H1 (cell line): ENCODE measurements at regions not wholly inside any gene's neighbourhood (a gene's known extent, or its start where the extent isn't known, plus 50 kb on each side); places are given as distances from the start of the nearest gene placed in this dataset.

Source experiments
- CTCF ChIA-PET: fragments of 300-600 bp; sonication (Branson Sonifier 250); formaldehyde crosslinking; loops from one replicate; lab custom pipeline; 2021; ENCODE audit not compliant: partially characterized antibody; lab: Charles Lee
- POLR2A ChIA-PET: fragments of 300-600 bp; sonication (Branson Sonifier 250); formaldehyde crosslinking; loops from one replicate; lab custom pipeline; 2021; ENCODE audit warnings: inconsistent platforms; ENCODE audit not compliant: partially characterized antibody; lab: Charles Lee
- DNase-seq, 2 experiments: peaks; one replicate each; pipeline versions ENCODE4 v3.0.0 to v3.0.0-alpha.2; 2010 to 2022; ENCODE audit warnings: low spot score in 2 of 2, low read depth in 1 of 2, mixed read lengths in 1 of 2
- FAIRE-seq: peaks from 2 replicates; lab custom pipeline; 2011; peaks lifted over from hg19 to GRCh38; lab: Jason Lieb, UNC
- H2AFZ ChIP-seq: 2 replicates; pipeline ENCODE4 v1.8.1; 2012; ENCODE audit warnings: low read length, inconsistent platforms
- H2AK5ac ChIP-seq: 2 replicates; pipeline ENCODE4 v1.6.1; 2013; ENCODE audit warnings: low read depth, low read length
- H2BK120ac ChIP-seq: replicated peaks from 2 replicates; pipeline ENCODE3; 2013; ENCODE audit warnings: low read depth, low read length, inconsistent platforms
- H2BK12ac ChIP-seq: 2 replicates; pipeline ENCODE4 v1.6.1; 2013; ENCODE audit warnings: low read depth, low read length
- H2BK15ac ChIP-seq: 2 replicates; pipeline ENCODE4 v1.6.1; 2013; ENCODE audit warnings: low read length
- H2BK20ac ChIP-seq: 2 replicates; pipeline ENCODE4 v1.6.1; 2013; ENCODE audit warnings: low read length
- H2BK5ac ChIP-seq: 2 replicates; pipeline ENCODE4 v1.6.1; 2013; ENCODE audit warnings: low read depth, low read length
- H3K14ac ChIP-seq: 2 replicates; pipeline ENCODE4 v1.6.1; 2013; ENCODE audit warnings: inconsistent platforms; ENCODE audit not compliant: insufficient read length
- H3K18ac ChIP-seq: 2 replicates; pipeline ENCODE4 v1.6.1; 2013; ENCODE audit warnings: low read length; ENCODE audit errors: extremely low read depth
- H3K23ac ChIP-seq: 2 replicates; pipeline ENCODE4 v1.6.1; 2013; ENCODE audit warnings: inconsistent platforms; ENCODE audit not compliant: insufficient read length
- H3K23me2 ChIP-seq: 2 replicates; pipeline ENCODE4 v1.6.1; 2013; ENCODE audit warnings: low read depth, low read length
- H3K27ac ChIP-seq: 2 replicates; pipeline ENCODE4 v1.6.1; 2011; ENCODE audit warnings: low read depth, low read length, inconsistent platforms
- H3K27me3 ChIP-seq, 4 experiments: replicated peaks in 1 of 4; 1 replicate in 1 of 4; 2 replicates in 3 of 4; pipeline versions ENCODE4 v1.6.1 to v1.8.1; 2011 to 2013; ENCODE audit warnings: low read length in 3 of 4, mild to moderate bottlenecking in 3 of 4, inconsistent platforms in 2 of 4, mixed read lengths in 2 of 4, moderate library complexity in 1 of 4; ENCODE audit not compliant: control insufficient read depth in 3 of 4, insufficient read depth in 3 of 4; ENCODE audit errors: extremely low read depth in 1 of 4
- H3K36me3 ChIP-seq, 4 experiments: 2 replicates each; pipeline versions ENCODE4 v1.6.1 to v1.8.1; 2011 to 2013; ENCODE audit warnings: mild to moderate bottlenecking in 4 of 4, low read length in 3 of 4, moderate library complexity in 2 of 4, control low read depth in 1 of 4, inconsistent platforms in 1 of 4; ENCODE audit not compliant: insufficient read depth in 4 of 4, control insufficient read depth in 2 of 4
- H3K4ac ChIP-seq: replicated peaks from 2 replicates; pipeline ENCODE3; 2013; ENCODE audit warnings: low read length, low read depth, mixed read lengths, inconsistent platforms; ENCODE audit not compliant: insufficient read length
- H3K4me1 ChIP-seq, 4 experiments: replicated peaks in 1 of 4; 1 replicate in 1 of 4; 2 replicates in 3 of 4; pipeline versions ENCODE4 v1.6.1 to v1.8.1; 2011 to 2013; ENCODE audit warnings: low read length in 3 of 4, inconsistent platforms in 2 of 4, mixed read lengths in 1 of 4; ENCODE audit not compliant: insufficient read depth in 4 of 4, control insufficient read depth in 3 of 4
- H3K4me2 ChIP-seq, 2 experiments: 2 replicates each; pipeline versions ENCODE4 v1.6.1 to v1.8.1; 2011 to 2013; ENCODE audit warnings: low read depth in 2 of 2, low read length in 2 of 2, control low read depth in 1 of 2, inconsistent platforms in 1 of 2, mild to moderate bottlenecking in 1 of 2; ENCODE audit not compliant: insufficient read depth in 1 of 2
- H3K4me3 ChIP-seq, 4 experiments: fragments of 200-600, 300-600 bp in 1 of 4; sonication (generic), shearing (Covaris generic), sonication (Bioruptor Twin) in 1 of 4; 2 replicates each; pipeline versions ENCODE4 v1.5.1 to v1.8.1; 2011 to 2016; ENCODE audit warnings: low read length in 4 of 4, low read depth in 3 of 4, control low read depth in 2 of 4, inconsistent platforms in 2 of 4, mild to moderate bottlenecking in 2 of 4, mixed read lengths in 1 of 4, moderate library complexity in 1 of 4; ENCODE audit not compliant: insufficient read depth in 2 of 4; ENCODE audit errors: extremely low read depth in 1 of 4
- H3K56ac ChIP-seq: replicated peaks from 2 replicates; pipeline ENCODE3; 2013; ENCODE audit warnings: low read depth, mild to moderate bottlenecking, mixed read lengths, low read length, inconsistent platforms; ENCODE audit not compliant: insufficient read length
- H3K79me1 ChIP-seq: 2 replicates; pipeline ENCODE4 v1.6.1; 2013; ENCODE audit warnings: low read depth, low read length, control low read depth
- H3K79me2 ChIP-seq, 2 experiments: 2 replicates each; pipeline versions ENCODE4 v1.6.1 to v1.8.1; 2012 to 2013; ENCODE audit warnings: low read length in 2 of 2, mild to moderate bottlenecking in 2 of 2, inconsistent platforms in 1 of 2; ENCODE audit not compliant: insufficient read depth in 2 of 2, control insufficient read depth in 1 of 2
- H3K9ac ChIP-seq, 4 experiments: replicated peaks in 1 of 4; 1 replicate in 1 of 4; 2 replicates in 3 of 4; pipeline versions ENCODE4 v1.6.1 to v1.8.1; 2011 to 2013; ENCODE audit warnings: low read depth in 3 of 4, low read length in 3 of 4, control low read depth in 2 of 4, mild to moderate bottlenecking in 2 of 4, moderate library complexity in 2 of 4, inconsistent platforms in 1 of 4; ENCODE audit errors: extremely low read depth in 1 of 4
- H3K9me3 ChIP-seq, 2 experiments: 2 replicates each; pipeline versions ENCODE4 v1.6.1 to v1.8.1; 2012 to 2013; ENCODE audit warnings: mild to moderate bottlenecking in 2 of 2, moderate library complexity in 2 of 2, control low read depth in 1 of 2, inconsistent platforms in 1 of 2, low read depth in 1 of 2, low read length in 1 of 2, mixed read lengths in 1 of 2; ENCODE audit not compliant: insufficient read depth in 2 of 2
- H4K20me1 ChIP-seq, 2 experiments: replicated peaks in 1 of 2; 2 replicates each; pipeline versions ENCODE3 to v1.8.1; 2011 to 2013; ENCODE audit warnings: inconsistent platforms in 2 of 2, low read length in 2 of 2, mild to moderate bottlenecking in 1 of 2; ENCODE audit not compliant: insufficient read depth in 2 of 2, control insufficient read depth in 1 of 2
- H4K5ac ChIP-seq: 2 replicates; pipeline ENCODE4 v1.6.1; 2013; ENCODE audit warnings: low read length, low read depth, mixed read lengths, inconsistent platforms; ENCODE audit not compliant: insufficient read length
- H4K8ac ChIP-seq: 2 replicates; pipeline ENCODE4 v1.8.0; 2013; ENCODE audit warnings: mild to moderate bottlenecking, moderate library complexity, low read length, inconsistent platforms; ENCODE audit not compliant: insufficient read depth; ENCODE audit errors: extremely low read depth
- H4K91ac ChIP-seq: replicated peaks from 2 replicates; pipeline ENCODE3; 2013; ENCODE audit warnings: low read length, mixed read lengths, inconsistent platforms; ENCODE audit not compliant: insufficient read length
- BCL11A ChIP-seq, 2 experiments: IDR thresholded peaks; one replicate each; pipeline ENCODE4 v1.6.1; 2011; ENCODE audit warnings: low read depth in 2 of 2, low read length in 2 of 2, mild to moderate bottlenecking in 2 of 2
- CHD2 ChIP-seq: IDR thresholded peaks from 2 replicates; pipeline ENCODE4 v1.6.1; 2012; ENCODE audit warnings: low read length, improper control_type of control experiment
- CTBP2 ChIP-seq: IDR thresholded peaks from 2 replicates; pipeline ENCODE4 v1.7.0; 2011; ENCODE audit warnings: borderline replicate concordance, mild to moderate bottlenecking, moderate library complexity, mixed read lengths, low read length; ENCODE audit not compliant: insufficient read depth, insufficient read length
- KDM5A ChIP-seq: fragments of 200-600 bp; IDR thresholded peaks from 2 replicates; pipeline ENCODE4 v1.7.1; 2012; ENCODE audit warnings: mild to moderate bottlenecking, low read length, inconsistent platforms, mixed read lengths
- POLR2A ChIP-seq, 2 experiments: IDR thresholded peaks; 1 replicate in 1 of 2; 2 replicates in 1 of 2; pipeline ENCODE4 v1.6.1; 2011; ENCODE audit warnings: low read depth in 2 of 2, low read length in 2 of 2, mild to moderate bottlenecking in 2 of 2; ENCODE audit errors: control extremely low read depth in 1 of 2
- RBBP5 ChIP-seq: IDR thresholded peaks from 2 replicates; pipeline ENCODE4 v1.7.1; 2012; ENCODE audit warnings: low read depth, mild to moderate bottlenecking, inconsistent platforms, low read length, moderate library complexity, borderline replicate concordance
- TCF12 ChIP-seq: IDR thresholded peaks from 2 replicates; pipeline ENCODE4 v1.6.1; 2011; ENCODE audit warnings: low read depth, mild to moderate bottlenecking, low read length

- H3K4me1 ChIP-seq: peaks cover 0 to 6% (median 2%) of the 10 kb centered on the region in 4 experiments; a peak in 2 of 7 replicates
- no peak overlapping the region for H2BK5ac ChIP-seq
- H4K20me1 ChIP-seq: peaks cover 0 to 6% of the 10 kb centered on the region in 2 experiments
- ChIA-PET POLR2A (no interaction called here), CTCF (no interaction called here)
- no peak overlapping the region for H3K4me3 ChIP-seq
- no peak overlapping the region for H2BK15ac ChIP-seq
- no peaks in the 10 kb centered on the region for H3K9me3 ChIP-seq
- H2BK12ac ChIP-seq: no peak overlapping the region
- no peak overlapping the region for H3K14ac ChIP-seq
- H3K79me2 ChIP-seq: peaks cover 0 to 32% of the 10 kb centered on the region in 2 experiments; a peak in 2 of 4 replicates
- no peak overlapping the region for H2AK5ac ChIP-seq
- H3K23ac ChIP-seq: no peak overlapping the region
- H4K5ac ChIP-seq: no peak overlapping the region
- H3K18ac ChIP-seq: no peak overlapping the region
- FAIRE-seq (no peak), DNase-seq (no peak)
- peaks cover 2% of the 10 kb centered on the region; the same call in 1 of the 2 replicates for H3K79me1 ChIP-seq
- H3K36me3 ChIP-seq: no peaks in the 10 kb centered on the region
- no peak overlapping the region for H3K27ac ChIP-seq
- H2AFZ ChIP-seq: no peak overlapping the region
- no peaks in the 10 kb centered on the region for H3K27me3 ChIP-seq
- no peak overlapping the region for H4K8ac ChIP-seq
- H3K56ac ChIP-seq: no peak overlapping the region
- H2BK20ac ChIP-seq: no peak overlapping the region
- no peak overlapping the region for H3K4me2 ChIP-seq
- H3K4ac ChIP-seq: no peak overlapping the region
- H3K9ac ChIP-seq: no peak overlapping the region
- no peak overlapping the region for H2BK120ac ChIP-seq
- no peak overlapping the region for H4K91ac ChIP-seq
- no peaks in the 10 kb centered on the region for H3K23me2 ChIP-seq
- no peak for TF ChIP-seq KDM5A
- TF ChIP-seq CTBP2: no peak
- no peak for TF ChIP-seq CHD2
- TF ChIP-seq POLR2A (IDR thresholded peaks at IDR 0.05; ENCODE audit: control extremely low read depth in 1 of 2, low read depth in 2 of 2, low read length in 2 of 2): no peak
- TF ChIP-seq TCF12: no peak
- no peak for TF ChIP-seq RBBP5
- TF ChIP-seq BCL11A (IDR thresholded peaks at IDR 0.05; ENCODE audit: low read depth in 2 of 2, low read length in 2 of 2): no peak
Observed at GRCh38 chr14:71610149-71610548, 322.1 kb upstream of the RGS6 start.
